ENCODE measurements at regions not wholly inside any gene's neighbourhood (a gene's known extent, or its start where the extent isn't known, plus 50 kb on each side); places are given as distances from the start of the nearest gene placed in this dataset.

DNA sequence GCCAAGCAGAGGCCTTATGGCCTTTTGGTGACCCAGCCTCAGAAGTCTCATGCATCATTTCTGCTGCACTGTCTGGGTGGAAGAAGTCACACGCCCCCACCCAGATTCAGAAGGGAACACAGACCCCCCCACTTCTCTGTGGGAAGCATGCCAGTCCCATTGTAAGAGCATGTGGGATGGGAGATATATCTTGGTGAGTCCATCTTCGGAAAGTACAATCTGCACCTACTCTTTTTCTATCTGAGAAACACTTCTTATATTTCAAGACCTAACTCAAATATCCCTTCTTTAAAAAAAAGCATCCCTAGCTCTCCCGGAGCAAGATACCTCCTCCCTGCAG is 159.6 kb upstream of the FGGY start:
- TF ChIP-seq, protein P1, sequence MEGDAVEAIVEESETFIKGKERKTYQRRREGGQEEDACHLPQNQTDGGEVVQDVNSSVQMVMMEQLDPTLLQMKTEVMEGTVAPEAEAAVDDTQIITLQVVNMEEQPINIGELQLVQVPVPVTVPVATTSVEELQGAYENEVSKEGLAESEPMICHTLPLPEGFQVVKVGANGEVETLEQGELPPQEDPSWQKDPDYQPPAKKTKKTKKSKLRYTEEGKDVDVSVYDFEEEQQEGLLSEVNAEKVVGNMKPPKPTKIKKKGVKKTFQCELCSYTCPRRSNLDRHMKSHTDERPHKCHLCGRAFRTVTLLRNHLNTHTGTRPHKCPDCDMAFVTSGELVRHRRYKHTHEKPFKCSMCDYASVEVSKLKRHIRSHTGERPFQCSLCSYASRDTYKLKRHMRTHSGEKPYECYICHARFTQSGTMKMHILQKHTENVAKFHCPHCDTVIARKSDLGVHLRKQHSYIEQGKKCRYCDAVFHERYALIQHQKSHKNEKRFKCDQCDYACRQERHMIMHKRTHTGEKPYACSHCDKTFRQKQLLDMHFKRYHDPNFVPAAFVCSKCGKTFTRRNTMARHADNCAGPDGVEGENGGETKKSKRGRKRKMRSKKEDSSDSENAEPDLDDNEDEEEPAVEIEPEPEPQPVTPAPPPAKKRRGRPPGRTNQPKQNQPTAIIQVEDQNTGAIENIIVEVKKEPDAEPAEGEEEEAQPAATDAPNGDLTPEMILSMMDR (conservative IDR thresholded peaks at IDR 0.05), result no peak
- H3K4me1 Mint-ChIP-seq, result peaks cover 9% of the 10 kb centered on the region
- no peaks in the 10 kb centered on the region for H3K27me3 ChIP-seq (ENCODE audit: control insufficient read depth, insufficient read depth, low read length, poor library complexity, severe bottlenecking)
- H3K9me3 Mint-ChIP-seq, result no peaks in the 10 kb centered on the region
- H3K4me3 Mint-ChIP-seq, result no peak overlapping the region
- H3K36me3 ChIP-seq (ENCODE audit: control insufficient read depth, insufficient read depth, low read length), result no peaks in the 10 kb centered on the region
- WGBS, 2 experiments (ENCODE audit: insufficient coverage in 1 of 2, insufficient read length in 1 of 2), result 89 to 96% methylated on average over 1 to 3 of the region's 3 CpGs
- H3K4me1 ChIP-seq (ENCODE audit: control insufficient read depth, insufficient read depth, low read length), result no peaks in the 10 kb centered on the region
- DNase-seq, result no peak
- no peak overlapping the region for H3K27ac Mint-ChIP-seq
- H3K27ac ChIP-seq (ENCODE audit: low read depth, low read length), result no peak overlapping the region
- H3K36me3 Mint-ChIP-seq (ENCODE audit: low read depth), result no peaks in the 10 kb centered on the region
- peaks cover 3% of the 10 kb centered on the region for H3K27me3 Mint-ChIP-seq (ENCODE audit: insufficient read depth)
- no peaks in the 10 kb centered on the region for H3K9me3 ChIP-seq (ENCODE audit: control insufficient read depth, low read length)
- H3K9ac ChIP-seq (ENCODE audit: extremely low read depth, low read length, poor library complexity, severe bottlenecking), result no peak overlapping the region
- no peak overlapping the region for H3K4me3 ChIP-seq (ENCODE audit: low read length)

DNA sequence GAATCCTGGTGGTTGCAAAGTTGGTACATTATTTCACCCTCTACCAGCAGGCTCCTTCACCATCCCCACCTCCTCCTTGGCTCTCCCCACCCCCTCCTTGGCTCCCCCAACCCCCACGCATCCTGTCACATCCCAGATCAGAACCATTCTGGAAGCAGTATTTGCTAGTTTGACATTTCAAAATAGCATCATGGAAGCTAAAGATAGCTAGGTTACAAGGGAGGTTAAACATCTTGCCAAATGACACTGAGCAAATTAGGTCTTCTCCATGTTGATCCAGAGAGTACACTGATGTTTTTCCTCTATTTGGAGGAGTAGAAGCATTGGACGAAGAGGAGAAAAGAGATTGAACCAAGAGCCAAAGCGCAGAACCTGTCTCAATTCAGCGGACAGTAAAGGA is 158.9 kb upstream of the FGGY start:
- Mint-ChIP-seq H3K4me1 (peaks cover 6% of the 10 kb centered on the region), H3K4me3 (no peak overlapping the region), H3K9me3 (no peaks in the 10 kb centered on the region), H3K27ac (no peak overlapping the region), H3K36me3 (ENCODE audit: low read depth) (no peaks in the 10 kb centered on the region), H3K27me3 (ENCODE audit: insufficient read depth) (peaks cover 3% of the 10 kb centered on the region)
- no peak overlapping the region for H3K9ac ChIP-seq (ENCODE audit: extremely low read depth, low read length, poor library complexity, severe bottlenecking)
- H3K27me3 ChIP-seq (ENCODE audit: control insufficient read depth, insufficient read depth, low read length, poor library complexity, severe bottlenecking), result no peaks in the 10 kb centered on the region
- H3K9me3 ChIP-seq (ENCODE audit: control insufficient read depth, low read length), result no peaks in the 10 kb centered on the region
- WGBS, 2 experiments (ENCODE audit: insufficient coverage in 1 of 2, insufficient read length in 1 of 2), result 88 to 91% methylated on average over 3 to 4 of the region's 4 CpGs
- DNase-seq, result no peak
- H3K27ac ChIP-seq (ENCODE audit: low read depth, low read length), result no peak overlapping the region
- H3K36me3 ChIP-seq (ENCODE audit: control insufficient read depth, insufficient read depth, low read length), result no peaks in the 10 kb centered on the region
- no peaks in the 10 kb centered on the region for H3K4me1 ChIP-seq (ENCODE audit: control insufficient read depth, insufficient read depth, low read length)
- H3K4me3 ChIP-seq (ENCODE audit: low read length), result no peak overlapping the region
- TF ChIP-seq, protein P1 (conservative IDR thresholded peaks at IDR 0.05), result no peak

DNA sequence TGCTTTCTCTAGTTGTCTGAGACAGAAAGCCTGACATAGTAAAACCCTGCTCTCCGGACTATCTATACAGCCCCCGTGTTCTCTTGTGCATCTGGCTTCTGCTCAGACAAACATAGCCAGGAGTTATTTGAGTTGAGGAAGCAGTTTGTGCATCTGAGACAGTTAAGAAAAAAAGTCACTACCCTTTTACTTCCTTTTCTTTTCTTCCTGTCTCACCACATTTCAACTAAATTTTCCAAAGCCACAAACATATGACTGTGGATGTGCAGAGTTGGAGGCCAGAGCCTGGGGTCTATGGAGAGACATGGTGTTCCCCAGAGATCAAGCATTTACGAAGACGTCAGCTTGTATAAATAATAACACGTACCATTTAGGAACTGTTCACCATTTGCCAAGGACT is 158.5 kb upstream of the FGGY start:
- Mint-ChIP-seq H3K4me1 (peaks cover 8% of the 10 kb centered on the region), H3K27ac (no peak overlapping the region), H3K36me3 (ENCODE audit: low read depth) (no peaks in the 10 kb centered on the region), H3K9me3 (no peaks in the 10 kb centered on the region), H3K4me3 (no peak overlapping the region), H3K27me3 (ENCODE audit: insufficient read depth) (peaks cover 3% of the 10 kb centered on the region)
- 84 to 94% methylated on average over 2 to 5 of the region's 5 CpGs for WGBS, 2 experiments (ENCODE audit: insufficient coverage in 1 of 2, insufficient read length in 1 of 2)
- Histone ChIP-seq H3K36me3 (ENCODE audit: control insufficient read depth, insufficient read depth, low read length) (no peaks in the 10 kb centered on the region), H3K27me3 (ENCODE audit: control insufficient read depth, insufficient read depth, low read length, poor library complexity, severe bottlenecking) (no peaks in the 10 kb centered on the region), H3K27ac (ENCODE audit: low read depth, low read length) (no peak overlapping the region), H3K4me3 (ENCODE audit: low read length) (no peak overlapping the region), H3K9ac (ENCODE audit: extremely low read depth, low read length, poor library complexity, severe bottlenecking) (no peak overlapping the region), H3K9me3 (ENCODE audit: control insufficient read depth, low read length) (no peaks in the 10 kb centered on the region), H3K4me1 (ENCODE audit: control insufficient read depth, insufficient read depth, low read length) (no peaks in the 10 kb centered on the region)
- DNase-seq, result no peak
- TF ChIP-seq, protein P1 (conservative IDR thresholded peaks at IDR 0.05), result no peak

Data from endodermal cell (in vitro differentiated cells).